Activated CD4-positive, CD25-positive, alpha-beta regulatory T cell (primary cell): ENCODE measurements at regions not wholly inside any gene's neighbourhood (a gene's known extent, or its start where the extent isn't known, plus 50 kb on each side); places are given as distances from the start of the nearest gene placed in this dataset.

ENCODE experiments used
- DNase-seq, 4 experiments: peaks; one replicate each; lab custom pipeline; 2025; lab: John Stamatoyannopoulos, UW

DNA sequence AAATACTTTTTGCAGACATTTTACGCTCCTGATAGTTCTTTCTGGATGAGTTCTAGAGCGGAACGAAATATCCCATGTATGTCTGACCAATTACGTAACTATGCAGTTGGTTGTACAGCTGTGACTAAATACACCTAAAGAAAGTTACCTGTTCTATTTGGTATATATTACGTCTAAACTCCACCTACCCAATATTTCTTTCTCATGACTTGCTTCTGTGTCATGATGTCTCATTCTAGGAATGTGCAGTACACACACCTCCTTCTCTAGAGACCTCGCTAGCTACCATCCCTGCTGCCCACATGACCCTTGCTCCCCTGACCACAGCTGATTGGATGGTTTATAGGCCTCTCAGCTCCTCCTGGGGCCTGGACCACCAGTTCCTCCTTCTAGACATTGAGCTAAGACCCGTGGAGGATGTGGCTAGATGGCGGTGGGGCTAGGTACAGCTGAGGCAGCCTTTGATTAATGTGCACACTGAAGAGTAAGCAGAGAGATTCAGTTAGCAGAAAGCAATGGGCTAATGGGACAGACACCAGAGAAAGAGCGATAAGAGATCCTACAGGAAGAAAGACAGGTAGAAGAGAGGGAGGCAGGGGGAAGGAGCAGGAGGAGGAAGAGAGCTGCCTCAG is 422.1 kb downstream of the COG6 start:
- no peak for DNase-seq

DNA sequence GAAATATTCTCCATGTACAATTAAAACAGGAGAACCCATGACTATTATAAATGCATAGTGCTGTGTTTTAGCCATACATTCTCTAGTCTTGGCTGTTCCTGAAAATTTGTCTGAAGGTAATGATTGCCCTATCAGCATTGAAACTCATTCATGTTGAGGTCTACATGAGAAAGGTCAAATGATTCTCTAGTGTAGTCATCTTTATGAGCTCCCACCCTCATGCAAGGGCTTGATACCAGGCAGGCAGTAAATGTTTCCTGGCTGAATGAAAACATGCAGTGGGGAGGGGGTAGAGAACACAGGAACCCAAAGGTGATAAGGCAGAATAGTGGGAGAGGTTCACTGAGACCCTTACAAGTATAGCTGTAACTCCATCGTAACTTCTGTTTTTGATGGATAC is 424.3 kb downstream of the COG6 start:
- no peak for DNase-seq

DNA sequence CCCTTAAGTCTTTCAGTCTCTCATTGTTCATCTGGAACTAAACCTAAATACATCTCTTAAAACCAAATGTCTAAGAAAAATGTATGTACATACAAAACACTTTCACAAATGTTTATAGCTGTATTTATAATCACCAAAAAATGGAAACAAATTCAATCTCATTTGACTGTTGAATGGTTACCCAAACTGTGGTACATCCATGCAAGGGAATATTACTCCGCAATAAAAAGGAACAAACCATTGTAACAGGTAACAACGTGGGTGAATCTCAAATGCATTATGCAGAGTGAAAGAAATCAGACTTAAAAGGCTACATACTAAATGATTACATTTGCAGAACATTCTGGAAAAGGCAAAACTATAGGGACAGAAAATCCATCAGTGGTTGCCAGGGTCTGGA is 425.2 kb downstream of the COG6 start:
- no peak for DNase-seq

DNA sequence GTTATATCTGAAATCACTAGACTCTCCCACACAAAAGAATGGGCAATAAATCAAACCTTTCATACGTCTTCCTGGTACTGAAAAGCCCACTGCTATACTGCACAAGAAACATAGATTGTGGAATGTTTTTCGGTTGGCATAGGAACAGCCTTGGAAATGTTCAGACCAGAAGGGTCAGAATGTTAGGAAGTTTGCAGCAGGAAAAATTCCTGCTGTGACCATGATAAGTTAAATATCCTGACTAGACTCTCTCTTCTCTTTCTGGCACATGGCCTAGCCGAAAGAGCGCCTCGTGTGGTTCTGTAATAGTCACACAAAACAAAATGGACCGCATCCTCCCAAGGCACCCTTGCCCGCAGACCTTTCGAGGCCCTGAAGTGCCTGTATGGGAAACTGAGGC is 427.2 kb downstream of the COG6 start:
- DNase-seq = no peak

DNA sequence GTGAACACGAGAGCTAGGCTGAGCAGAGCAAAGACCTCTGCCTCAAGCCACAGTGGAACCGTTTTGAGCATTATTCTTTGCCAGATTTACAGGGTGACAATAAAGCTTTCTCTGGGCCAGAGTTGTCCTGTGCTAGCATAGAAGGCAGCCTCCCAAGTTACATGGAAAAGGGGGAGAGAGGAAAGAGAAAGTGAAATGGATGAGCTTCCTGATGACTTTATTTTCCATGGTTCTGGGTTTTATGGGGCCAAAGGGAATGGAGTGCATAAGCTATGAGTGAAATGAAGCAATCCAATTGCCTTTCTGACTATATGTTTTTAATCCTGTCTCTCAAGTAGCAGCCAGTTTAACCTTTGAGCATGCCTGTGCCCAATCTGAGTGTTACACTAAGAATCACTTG is 428.4 kb downstream of the COG6 start:
- DNase-seq = no peak

DNA sequence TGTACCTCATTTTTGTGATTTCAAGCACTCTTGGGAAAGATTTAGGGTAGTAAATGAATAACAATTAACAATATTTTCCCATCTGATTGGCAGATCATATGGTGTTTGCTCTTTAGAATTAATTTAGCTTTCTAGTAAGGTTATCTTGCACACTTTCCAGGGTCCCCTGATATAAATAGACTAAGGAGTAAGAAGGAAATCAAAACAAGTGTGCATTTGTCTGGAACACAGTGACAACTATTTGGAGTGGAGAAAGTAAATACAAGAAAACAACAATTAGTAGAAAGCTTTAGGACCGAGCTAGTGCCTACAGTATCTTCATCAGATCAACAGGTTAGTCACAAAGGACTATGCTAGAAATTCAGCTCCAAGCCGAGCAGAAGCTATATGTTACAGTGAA is 429.5 kb downstream of the COG6 start:
- DNase-seq = no peak

DNA sequence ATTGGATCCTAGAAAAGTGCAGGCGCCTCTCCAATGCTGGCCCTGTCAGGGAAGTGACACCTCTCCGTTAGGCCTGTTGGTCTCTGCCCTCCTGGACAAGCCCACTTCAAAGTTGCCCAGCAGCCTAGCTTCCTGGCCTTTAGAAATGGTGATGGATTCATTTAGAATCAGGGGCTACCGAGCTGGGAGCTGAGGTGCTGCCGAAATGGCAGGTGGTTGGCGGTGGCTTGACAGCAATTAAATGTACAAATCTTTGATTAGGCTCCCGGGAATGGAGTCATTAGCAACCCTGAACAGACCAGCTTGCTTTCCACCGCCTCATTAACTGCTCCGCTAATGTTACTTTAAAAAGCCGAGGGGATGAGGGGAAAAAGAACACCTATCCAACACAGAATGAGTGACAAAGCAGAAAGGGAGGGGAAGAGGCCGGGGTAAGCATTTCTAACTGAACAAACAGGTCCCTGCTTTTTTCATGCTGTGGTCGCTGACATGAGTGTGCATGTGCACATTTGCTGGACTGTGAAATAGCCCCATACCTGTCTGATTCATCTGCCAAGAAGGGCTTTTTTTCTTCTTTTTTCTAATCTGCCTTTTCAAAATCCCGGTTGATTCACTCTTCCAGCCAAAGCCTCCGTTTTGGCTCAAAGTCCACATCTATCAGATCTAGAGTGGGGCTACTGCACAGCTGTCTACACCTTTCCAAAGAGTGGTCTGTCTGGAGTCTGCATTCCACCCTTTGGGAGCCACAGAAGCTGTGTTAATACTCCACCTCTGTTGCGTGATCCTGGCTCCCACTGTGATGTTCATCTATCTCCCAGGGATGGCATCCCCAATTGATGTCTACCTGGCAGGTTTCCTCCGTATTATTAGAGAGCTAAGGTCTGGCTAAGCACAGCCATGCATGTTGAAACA is 431.9 kb downstream of the COG6 start:
- no peak for DNase-seq

DNA sequence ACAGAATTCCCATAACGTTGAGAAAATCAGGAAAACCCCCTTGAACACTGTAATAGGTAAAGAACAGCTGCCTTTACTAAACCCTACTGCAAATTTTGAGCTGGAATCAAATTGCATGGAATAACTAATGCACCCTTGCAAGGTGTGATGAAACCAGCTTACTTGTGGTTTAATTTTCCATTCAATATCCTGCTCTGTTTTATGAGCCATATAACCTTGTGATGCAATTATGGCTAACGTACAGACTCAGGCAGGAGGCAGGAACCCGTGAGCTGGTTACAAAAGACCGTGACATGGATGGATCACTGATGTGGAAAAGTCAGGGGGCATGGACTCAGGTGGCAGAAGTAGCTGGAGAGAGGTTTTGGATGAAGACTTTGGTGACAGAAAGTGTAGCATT is 438.6 kb downstream of the COG6 start:
- DNase-seq = no peak

DNA sequence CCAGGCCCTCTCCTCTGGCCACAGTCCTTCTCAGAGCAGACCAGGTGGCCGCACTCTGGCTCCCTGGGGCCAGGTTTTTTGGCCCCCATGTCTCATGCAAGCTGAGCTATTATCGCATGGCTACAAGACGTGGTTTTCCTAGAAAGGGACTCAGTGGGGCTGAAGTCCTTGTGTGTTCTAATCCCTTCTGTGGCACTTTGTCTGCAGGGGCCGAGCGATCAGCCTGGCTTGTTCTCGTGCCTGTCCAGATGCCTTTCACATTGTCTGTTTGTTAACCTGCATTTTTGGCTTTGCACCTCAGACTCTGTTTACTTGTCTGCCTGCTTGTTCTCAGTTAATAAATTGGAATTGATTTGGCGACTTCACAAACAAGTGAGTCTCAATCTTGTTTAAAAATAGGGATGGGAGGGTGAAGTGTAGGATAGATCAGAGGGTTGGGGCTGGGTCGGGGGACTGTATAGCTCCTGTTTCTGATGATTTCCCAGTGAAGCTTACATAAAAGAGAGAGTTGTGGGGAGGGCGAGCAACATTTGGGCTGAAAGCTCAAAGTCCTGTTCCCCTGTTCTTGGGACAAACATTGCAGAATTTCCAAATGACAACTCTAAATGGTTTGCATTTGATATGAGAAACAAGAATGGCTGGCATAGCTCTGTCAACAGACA is 440.4 kb downstream of the COG6 start:
- DNase-seq = no peak

DNA sequence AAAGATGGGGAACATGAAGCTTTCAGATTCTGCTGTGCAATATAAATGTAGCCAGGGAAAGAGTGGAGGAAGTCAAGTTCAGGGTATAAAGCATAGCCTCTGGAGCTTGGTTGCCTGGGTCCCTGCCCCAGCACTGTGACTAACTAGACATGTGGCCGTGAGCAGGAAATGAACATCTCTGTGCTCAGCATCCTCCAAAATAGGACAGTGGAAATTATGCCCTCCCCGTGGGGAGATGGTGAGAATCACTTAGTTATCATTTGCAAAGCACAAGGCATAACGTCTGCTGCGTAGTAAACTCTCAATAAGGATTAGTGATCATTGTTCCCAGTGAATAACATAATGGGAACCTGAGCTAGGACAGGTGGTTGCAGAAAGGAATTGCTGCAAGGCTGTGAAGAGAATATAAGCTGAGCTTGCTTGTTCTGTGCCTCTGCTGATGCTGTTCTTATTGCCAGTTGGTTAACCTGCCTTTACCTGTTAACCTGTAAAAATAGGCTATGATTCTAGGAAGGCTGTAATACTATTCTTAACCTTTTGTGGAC is 441.0 kb downstream of the COG6 start:
- peak in 3 of 4 experiments; percentile 3 to 26 (median 4) for DNase-seq

DNA sequence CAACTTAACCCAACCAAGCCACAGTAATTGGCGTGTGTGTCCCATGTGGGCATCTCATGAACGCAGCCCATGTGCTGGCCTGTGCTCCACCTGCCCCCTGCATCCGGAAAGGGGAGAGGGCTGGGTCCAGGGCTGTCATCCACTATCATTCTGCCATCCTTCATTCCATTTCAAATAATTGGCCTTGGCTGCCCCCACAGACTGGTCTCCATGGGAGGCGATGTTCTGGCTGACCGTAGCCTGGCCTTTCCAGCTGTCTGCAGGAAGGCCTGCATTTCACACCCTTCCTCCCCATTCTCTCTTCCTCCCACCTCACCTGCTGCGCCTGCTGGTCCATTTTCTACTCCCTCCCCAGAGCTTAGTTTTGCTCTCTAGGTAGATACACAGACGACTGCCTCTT is 442.8 kb downstream of the COG6 start:
- DNase-seq = no peak

DNA sequence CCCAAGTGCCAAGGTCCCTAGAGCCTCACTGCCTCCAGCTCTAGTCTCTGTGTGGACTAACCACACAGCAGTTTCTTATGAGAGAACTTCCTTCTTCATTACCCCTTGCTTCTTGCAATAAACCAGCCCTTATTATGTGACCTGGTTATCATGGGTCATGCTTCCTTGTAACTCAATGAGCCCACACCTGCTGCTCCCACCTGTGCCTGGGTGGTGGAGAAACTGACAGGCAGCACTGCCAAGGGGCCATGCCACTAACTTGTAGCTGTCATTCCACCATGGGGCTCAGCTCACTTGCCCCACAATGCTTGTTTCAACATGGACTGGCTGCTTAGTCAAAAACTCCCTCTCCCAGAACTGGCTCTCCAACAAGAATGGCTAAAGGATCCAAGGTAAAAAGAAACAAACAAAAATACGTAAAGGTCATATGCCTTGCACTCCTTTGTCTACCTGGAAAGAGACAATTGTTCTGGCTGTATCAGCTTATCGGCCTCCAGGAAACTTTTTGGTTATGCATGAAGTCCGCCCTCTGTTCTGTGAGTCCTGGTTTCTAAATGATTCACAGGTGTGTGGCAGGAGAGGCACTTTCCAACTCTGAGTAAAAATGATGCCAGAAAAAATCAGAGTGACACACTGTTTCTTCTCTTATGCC is 446.4 kb downstream of the COG6 start:
- peak in 2 of 4 experiments; percentile 5 to 8 for DNase-seq

DNA sequence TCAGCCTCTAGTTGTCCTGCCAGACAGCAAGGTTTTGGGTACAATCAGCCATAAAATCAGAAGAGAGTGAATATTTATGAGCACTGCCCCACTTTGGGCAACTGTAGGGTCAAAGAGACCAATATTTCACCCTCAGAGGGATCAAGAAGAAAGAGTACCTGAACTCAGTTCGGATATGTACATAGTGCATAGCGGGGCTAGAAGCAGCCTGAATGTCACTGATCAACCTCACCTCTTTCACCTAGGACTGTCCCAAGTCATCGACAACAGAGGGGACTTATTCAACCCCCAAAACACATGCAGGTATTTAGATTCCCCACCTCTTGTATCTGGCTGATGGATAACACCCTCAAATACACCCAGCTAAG is 446.9 kb downstream of the COG6 start:
- no peak for DNase-seq

DNA sequence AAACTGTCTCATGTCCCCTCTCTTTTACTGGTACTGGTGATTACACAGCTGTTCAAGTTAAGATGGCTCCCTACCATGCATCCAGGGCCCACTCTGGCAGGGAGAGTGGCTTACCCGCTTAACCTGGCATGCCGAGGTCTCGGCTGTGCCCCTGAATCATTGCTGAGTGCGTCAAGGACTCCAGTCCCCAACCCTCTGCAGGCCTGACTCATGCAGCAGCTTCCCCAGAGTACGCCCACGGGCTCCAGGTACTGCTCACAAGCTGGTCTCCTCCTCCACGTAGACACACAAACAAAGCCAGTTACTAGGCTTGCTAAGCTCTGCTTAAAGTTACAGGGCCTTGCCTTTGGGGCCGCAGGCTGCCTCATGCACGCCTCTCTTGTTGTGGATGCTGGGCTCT is 447.4 kb downstream of the COG6 start:
- peak; percentile 57 to 82 (median 68) for DNase-seq

DNA sequence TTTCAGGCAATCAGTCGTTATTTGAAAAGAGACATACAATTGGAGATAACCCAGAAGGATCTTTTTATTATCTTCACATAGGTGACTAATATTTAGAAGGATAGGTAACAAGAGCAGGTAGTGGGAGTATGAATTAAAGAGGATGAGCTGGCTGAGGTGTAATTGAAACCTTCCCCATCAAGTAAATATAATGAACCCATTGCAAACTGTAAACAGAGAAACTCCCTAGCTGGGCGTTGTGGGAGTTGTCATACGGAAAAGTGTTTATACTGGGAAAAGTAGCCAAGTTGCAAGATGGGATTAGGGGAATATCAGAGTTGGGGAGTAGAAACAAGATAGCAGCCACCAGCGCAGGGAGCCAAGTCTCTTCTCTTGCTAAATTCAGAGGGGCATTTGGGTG is 448.4 kb downstream of the COG6 start:
- no peak for DNase-seq

DNA sequence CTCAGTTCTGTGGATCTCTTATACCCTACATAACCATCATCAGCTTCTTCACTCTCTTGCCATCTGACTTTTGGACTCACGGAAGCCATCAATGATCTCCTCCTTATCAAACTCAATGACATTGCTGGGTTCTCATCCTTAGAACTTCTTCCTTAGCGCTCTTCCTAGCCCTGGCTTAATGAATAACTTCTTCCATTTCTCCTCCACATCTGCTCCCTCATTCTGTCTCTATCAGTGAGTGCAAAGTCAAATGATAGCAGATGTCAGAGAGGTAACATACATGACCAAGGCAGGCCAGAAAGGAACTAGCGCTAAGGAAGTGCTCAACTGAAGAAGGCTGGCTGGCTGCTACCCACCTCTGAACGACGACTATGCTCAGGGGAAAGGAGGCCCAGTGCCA is 449.8 kb downstream of the COG6 start:
- no peak for DNase-seq

DNA sequence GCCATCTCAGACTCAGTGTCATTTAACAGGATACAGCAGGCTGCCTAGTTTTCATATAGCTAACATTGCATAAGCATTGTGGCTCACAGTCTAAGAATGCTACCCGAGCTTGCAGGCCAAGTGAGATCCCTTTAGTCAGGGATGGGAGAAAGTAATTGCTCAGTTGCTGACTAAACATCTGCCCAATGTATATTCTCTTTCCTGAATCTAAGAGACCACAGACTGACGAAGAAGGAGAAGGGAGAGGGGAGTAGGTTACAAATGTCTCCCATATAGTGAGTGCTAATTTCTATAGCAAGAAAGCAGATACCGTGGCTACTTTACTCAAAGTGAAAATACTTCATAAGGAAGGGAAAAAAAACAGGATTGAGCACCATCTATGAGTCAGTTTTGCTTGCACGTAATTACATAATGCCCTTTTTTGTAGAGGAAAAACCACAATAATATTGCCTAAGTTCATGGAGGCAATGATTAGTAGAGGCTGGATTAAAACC is 453.9 kb downstream of the COG6 start:
- DNase-seq = no peak

DNA sequence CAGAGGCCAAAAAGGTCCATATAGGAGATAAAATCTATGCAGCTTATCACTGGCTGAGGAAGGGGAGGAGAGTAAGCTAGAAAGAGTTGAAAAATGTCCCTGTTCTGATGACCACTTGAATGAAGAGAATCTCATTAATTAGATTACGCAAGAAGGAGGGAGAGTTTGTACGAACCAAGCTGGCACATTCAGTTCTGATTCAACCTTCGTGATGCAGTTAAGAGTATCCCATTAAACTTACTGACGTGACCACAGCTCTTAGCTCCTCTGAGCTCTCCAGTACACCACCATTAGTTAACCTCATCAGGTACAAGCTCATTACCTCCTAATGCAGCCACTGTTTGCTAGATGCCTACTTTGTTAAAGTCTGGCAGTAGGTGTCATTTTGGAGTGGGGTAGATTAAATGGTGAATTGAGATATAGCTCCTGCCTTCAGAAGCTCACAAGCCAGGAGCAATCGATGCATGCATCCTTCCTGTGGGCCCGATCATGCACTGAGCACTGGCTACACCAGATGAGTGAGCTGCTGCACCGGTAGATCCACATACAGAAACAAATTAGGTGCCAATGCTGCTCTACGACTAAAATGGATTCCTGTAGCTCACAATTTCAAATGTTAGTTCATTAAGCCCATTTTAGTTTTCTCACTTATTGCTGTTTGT is 458.3 kb downstream of the COG6 start:
- DNase-seq = no peak

DNA sequence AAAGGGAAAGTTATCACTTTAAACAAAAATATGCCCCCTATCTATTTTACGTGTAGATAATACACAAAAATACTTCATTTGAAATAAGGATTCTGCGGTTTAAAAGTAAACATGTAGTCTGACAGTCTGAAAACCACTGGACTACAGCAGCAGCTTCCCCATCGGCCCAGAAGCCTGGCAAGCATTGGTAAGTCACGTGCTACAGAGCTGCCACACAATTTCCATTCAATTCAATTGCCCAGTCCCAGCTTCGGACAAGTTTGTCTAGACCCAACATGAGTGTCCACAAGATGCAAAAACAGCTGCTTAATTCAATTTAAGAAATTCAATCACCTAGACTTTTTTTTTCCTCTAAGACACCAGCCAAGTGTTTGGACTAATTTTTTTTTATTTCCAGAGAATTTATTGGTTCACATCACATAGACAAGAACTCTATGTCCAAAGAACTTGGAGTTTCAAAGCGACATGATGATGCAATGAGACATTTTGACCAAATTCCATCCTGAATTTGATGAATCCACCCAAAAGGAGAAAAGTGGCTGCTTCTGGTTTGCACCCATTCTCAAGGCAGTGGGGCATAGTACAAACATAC is 458.9 kb downstream of the COG6 start:
- DNase-seq = no peak

DNA sequence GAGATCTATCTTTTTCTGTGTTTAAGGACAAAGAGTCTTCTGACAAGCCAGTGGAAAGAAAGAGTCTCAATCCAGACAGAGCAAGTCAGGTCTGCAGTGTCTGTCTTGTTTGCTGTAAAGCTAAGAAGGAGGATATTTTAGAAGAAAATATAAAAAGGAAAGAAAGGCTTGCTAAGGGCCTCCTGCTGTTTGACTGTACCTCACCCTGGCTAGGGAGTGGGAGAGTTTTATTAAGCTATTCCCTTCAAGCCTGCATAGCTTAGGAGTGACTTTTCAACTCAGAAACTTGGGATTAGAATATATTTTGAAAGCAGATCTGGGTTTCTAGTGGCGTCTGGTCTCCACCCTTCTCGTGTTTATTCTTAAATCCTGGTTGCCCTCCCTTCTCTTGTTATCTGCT is 460.0 kb downstream of the COG6 start:
- DNase-seq = no peak

DNA sequence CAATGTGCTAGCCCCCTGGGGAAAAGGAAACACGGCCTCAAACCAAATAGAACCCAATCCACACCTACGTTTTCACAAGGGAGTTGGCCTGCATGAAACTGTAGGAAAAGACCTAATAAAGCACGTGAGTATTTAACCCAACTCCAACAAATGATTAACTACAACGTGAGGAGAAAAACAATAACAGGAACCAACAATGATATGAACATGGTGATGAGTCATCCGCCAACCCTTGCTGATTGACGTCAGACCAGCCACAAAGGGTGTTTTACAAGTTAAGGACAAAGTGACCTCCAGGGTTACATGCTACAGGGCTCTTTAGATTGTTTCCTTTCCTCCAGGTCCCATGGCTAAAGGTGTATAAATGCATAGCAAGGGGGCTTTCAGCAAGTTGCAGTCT is 460.5 kb downstream of the COG6 start:
- DNase-seq = peak; percentile 12 to 20 (median 18)
